NCI-H2227 (cell line): ENCODE measurements at regions not wholly inside any gene's neighbourhood (a gene's known extent, or its start where the extent isn't known, plus 50 kb on each side); places are given as distances from the start of the nearest gene placed in this dataset.

Experiments used
- DNase-seq: peaks from one replicate; lab custom pipeline; 2025; ENCODE audit not compliant: unreplicated experiment; lab: John Stamatoyannopoulos, UW

DNA sequence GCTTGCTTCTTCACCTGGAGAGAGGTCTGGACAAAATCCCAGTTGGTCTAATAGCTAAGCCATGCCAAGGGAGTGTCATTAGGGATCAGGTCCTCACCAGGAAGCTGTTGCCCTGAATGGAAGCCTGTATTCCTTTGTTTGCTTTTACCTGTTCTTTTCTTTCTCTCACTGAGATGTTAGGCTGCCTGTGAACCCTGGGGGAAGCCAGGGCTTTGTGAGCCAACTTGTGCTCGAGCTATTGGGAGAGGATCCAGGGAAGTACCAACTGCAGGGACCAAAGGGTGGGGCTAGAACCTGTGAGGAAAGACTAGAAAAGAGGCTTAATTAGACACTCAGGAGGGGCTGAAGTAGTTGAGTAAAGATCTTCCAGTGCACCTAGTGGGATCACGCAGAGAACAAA is 451.2 kb upstream of the TLE4 start:
- no peak for DNase-seq

- DNase-seq = no peak
These were observed 450.8 kb upstream of the TLE4 start for GRCh38 chr9:79120941-79121340.

DNA sequence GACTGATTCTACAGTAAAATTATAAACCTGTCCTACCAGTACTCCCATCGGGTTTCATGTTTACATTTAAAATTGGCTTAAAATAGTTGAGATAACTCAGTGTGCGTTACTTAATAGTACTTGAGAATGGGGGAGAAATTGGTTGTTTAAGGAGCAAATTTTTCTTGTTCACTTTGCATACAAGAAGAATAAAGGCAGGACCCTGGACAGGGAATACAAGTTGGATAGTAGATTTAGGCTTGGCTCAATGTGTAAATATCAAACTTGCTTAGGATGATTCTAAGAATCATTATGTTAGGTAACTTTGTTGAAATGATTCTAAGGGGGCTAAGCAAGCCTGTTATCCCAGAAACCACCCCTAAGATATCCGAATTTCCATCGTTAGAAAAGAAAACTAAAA is 448.4 kb upstream of the TLE4 start:
- DNase-seq = no peak

- DNase-seq = no peak
These were observed 444.1 kb upstream of the TLE4 start for GRCh38 chr9:79127661-79128060.

DNA sequence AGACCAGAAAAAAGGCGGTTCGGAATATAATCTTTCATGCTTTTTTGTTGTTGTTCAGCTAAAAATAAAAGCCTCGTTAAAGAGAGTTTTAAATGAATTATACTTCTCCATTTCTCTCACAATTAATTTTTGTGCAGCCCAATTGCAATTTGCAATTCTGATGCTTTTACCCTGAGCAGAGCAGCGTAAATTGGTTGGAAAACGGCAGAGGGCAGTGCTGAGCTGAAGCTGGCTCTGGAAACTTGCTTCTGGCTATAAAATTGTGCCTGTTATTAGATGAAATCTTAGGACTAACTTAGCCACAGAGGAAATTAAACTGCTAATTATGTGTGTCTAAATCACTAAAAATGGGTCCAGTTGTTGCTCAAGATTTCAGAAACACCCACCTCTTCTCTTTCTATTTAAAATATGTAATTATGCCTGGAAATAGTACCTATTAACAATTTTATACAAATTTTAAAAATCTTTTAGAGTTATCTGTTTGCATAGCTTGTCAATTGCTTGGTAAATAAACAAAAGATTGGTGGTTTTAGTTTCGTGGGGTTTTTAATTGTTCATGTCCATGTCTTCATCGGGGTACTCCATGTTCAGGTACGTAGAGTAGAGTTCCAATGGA is 441.8 kb upstream of the TLE4 start:
- DNase-seq = peak; percentile 55

DNA sequence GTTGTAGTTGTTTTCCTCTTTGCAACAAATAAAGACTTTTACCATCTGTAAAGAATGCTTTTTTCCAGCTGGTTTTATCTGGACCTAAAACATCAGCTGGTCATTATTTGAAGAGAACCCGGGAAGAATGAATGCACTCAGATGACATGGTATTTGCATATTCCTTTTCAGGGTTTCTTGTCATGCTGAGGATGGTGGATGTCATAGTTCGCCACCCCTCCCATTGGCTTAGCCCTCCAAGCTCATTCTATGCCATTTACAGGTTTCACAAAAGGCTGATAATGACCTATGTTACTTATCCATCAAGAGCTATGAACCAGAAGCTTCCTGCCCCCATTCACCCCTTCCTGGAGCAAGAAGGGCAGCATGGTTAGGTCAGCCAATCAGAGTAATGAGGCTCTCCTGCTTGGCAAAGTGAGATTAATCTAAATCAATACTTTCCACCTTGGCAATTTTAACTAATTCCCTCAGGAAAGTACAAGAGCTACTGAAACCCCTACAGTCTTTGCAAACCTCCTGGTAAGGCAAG is 440.5 kb upstream of the TLE4 start:
- no peak for DNase-seq

- no peak for DNase-seq
These were observed 439.9 kb upstream of the TLE4 start for GRCh38 chr9:79131824-79132377.

DNA sequence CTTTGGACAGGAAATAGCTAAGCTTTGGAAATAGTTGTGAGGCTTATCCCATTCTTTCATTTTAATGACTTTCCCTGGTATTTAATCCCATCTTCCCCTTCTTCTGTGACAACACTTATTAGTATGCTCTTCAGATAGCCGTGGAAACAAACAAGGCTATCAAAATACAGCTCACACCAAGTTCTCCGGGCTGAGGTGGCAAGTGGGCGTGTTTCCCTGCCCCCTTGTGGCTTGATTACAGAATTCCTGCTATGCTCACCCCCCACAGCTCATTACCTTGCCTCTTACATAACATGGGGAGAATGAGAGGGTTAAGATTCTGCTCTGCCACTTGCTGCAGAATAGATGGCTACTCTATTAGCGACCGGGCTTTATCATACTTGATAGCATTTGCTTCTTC is 437.1 kb upstream of the TLE4 start:
- peak; percentile 27 for DNase-seq

DNA sequence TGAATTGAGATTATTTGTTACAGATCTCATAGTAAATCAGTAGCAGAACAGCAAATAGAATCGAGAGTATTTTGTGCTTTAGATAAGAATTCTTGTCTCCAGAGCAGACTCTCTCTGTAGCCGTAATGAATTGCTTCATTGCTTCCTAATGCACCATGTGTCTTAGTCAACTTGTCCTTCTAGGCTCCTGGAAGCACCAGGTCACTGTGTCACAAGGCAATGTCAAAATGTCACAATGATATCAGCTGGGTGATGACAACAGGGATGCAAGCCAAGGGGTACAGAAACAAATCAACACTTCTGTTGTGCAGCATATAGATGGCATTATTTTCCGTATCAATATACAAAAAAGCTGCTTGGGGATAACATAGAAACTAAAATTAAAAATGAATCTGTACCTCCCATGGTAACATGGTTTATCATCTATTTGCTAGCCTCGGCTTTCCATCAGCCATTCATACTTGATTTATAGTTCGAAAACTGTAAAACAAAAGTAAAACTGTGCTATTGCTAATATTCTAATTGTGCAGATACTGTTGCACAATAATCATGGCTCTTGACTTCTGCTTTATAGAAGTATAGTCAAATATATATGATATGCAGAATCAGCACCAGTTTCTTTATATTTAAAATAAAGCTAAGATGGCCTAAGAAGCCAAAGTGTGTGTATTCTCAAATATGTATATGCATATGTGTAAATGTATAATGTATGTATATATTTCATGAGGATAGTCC is 435.9 kb upstream of the TLE4 start:
- no peak for DNase-seq

GRCh38 chr9:79140751-79141150 is 431.0 kb upstream of the TLE4 start:
- no peak for DNase-seq

DNA sequence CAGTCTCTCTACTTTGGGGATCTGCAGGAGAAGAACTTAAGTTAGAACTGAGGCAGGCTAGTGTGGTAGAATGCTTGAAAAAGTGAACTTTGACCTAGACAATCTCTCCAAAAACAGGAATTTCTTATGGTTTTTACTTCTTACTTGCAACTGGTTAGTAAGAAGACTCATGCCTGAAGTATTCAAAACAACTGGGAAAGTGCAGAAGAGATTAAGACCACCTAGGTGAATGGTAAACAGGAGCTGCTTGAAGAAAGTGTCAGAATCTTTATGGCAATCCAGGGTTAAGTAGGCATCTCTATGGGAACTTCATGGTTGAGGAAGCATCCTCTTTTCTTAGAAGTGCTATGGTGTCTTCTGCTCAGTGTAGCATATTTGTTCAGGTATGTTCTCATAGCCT is 428.6 kb upstream of the TLE4 start:
- DNase-seq = no peak

DNA sequence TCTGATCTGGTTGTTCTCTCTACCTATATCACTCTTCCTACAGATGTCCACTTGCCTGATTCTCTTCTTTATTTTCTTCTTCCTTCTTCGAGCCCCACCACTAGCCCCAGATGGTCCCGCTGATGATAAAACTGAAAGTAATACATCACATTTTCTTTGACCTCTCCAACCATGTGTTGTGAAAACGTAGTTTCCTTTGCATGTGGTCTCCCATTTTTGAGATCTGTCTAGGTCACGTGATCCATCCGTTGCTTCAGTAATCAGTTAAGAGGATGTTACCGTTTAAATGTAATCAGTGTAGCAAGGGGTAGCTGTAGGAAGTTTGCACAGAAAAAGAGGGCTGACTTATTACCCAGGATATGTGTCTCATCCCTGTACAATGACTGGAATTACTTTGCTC is 426.3 kb upstream of the TLE4 start:
- no peak for DNase-seq

DNA sequence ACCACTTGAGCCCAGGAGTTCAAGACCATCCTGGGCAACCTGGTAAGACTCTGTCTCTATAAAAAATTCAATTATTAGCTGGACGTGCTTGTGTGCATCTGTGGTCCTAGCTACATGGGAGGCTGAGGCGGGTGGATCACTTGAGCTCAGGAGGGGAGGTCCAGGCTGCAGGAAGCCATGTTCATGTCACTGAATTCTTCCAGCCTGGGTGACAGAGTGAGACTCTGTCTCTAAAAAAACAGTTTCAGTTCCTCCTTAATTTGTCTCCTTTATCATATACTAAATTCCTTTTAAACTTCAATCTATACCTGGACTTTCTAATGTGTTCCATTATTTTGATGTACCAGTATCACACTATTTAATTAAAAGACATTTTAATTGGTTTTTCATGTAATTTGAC is 422.2 kb upstream of the TLE4 start:
- no peak for DNase-seq

- DNase-seq = no peak
These were observed 420.0 kb upstream of the TLE4 start for GRCh38 chr9:79151791-79152190.

DNA sequence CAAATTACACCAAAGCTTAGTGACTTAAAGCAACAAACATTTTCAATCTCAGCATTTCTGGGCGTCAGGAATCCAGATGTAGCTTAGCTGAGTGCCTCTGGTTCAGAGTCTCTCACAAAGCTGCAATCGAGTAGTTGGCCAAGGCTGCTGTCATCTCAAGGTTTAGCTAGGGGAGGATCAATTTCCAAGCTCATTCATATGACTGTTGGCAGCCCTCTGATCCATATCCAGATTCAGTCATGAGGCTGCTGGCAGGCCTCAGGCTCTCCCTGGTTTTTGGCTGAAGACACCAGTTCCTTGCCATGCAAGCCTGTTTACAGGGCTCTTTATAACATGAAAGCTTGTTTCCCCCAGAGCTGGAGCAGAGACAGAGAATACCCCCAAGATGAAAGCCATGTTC is 419.5 kb upstream of the TLE4 start:
- DNase-seq = no peak

GRCh38 chr9:79154806-79155205 is 417.0 kb upstream of the TLE4 start:
- DNase-seq = no peak

GRCh38 chr9:79155308-79155707 is 416.5 kb upstream of the TLE4 start:
- DNase-seq = no peak

DNA sequence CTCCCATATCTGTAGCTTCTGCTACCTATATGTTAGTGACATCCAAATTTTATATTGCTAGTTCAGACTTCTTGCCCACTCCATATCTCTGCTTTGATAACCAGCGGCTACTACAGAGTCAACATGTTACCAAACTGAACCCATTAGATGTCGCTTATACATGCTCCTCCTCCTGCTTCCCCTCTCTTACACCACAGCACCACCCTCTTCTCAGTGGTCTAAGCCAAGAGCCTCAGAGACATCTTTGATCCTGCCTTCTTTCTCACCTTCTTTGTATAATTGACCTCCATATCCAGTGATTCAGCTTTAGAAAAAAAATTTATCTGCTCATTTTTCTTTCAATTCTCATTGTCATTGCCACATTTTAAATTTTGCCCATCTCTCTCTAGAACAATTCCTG is 408.2 kb upstream of the TLE4 start:
- DNase-seq = no peak

DNA sequence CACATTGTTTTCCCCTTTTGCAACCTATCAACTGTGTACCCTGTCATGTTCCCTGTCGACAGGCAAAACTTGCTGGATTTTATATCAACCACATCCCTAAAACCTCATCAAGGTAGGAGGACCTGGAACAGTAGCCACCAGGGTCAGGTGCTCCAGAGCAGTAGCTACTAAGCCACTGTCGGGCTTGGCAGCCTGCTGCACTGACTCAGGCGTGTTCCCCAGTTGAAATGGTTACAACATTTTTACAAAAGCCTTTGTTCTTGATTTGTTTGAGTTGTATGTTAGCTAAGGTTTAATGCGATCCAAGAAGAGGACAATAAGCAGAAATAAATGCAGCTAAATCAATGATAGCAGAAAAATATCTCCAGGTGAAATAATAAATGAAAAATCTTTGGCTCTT is 407.4 kb upstream of the TLE4 start:
- DNase-seq = no peak

- DNase-seq = no peak
These were observed 406.6 kb upstream of the TLE4 start for GRCh38 chr9:79165020-79165780.

GRCh38 chr9:79166005-79166404 is 405.8 kb upstream of the TLE4 start:
- DNase-seq = no peak

- DNase-seq = no peak
These were observed 401.1 kb upstream of the TLE4 start for GRCh38 chr9:79170643-79171042.
